Peyer's patch (tissue), 4 donors: ENCODE measurements at regions not wholly inside any gene's neighbourhood (a gene's known extent, or its start where the extent isn't known, plus 50 kb on each side); places are given as distances from the start of the nearest gene placed in this dataset.

Source experiments
- DNase-seq, 3 donors: peaks; one replicate each; pipeline ENCODE4 v3.0.0-alpha.2; 2017 to 2019
- H3K27ac ChIP-seq, 4 donors: fragments of 200-600 bp; sonication (generic); one replicate each; pipeline ENCODE4 v1.5.1; 2016 to 2019
- H3K27me3 ChIP-seq, 2 donors: fragments of 200-600 bp; sonication (generic); one replicate each; pipeline ENCODE4 v1.5.1; 2019
- H3K36me3 ChIP-seq, 3 donors: fragments of 200-600 bp; sonication (generic); one replicate each; pipeline ENCODE4 v1.5.1; 2016 to 2019
- H3K4me1 ChIP-seq, 4 donors: fragments of 200-600 bp; sonication (generic); one replicate each; pipeline ENCODE4 v1.5.1; 2016 to 2019
- H3K4me3 ChIP-seq, 4 donors: fragments of 200-600 bp; sonication (generic); 1 replicate in 3 of 4; 2 replicates in 1 of 4; pipeline ENCODE4 v1.5.1; 2016 to 2019; ENCODE audit warnings: mild to moderate bottlenecking in 1 of 4
- H3K9me3 ChIP-seq, 4 donors: fragments of 200-600 bp; sonication (generic); one replicate each; pipeline ENCODE4 v1.5.1; 2016 to 2019; ENCODE audit warnings: mild to moderate bottlenecking in 1 of 4
- CTCF ChIP-seq, 6 experiments: fragments of 450-650 bp in 4 of 6; fragments of 200-600 bp in 2 of 6; sonication (generic) in 1 of 6; IDR thresholded peaks; one replicate each; pipeline ENCODE4 v1.5.1; 2017 to 2019; ENCODE audit warnings: antibody characterized with exemption in 6 of 6, mild to moderate bottlenecking in 3 of 6, moderate library complexity in 1 of 6
- POLR2A ChIP-seq, 2 donors: fragments of 450-650 bp; IDR thresholded peaks; one replicate each; pipeline ENCODE4 v1.5.1; 2017; ENCODE audit warnings: antibody characterized with exemption in 2 of 2, mild to moderate bottlenecking in 2 of 2, moderate library complexity in 2 of 2

- DNase-seq = no peak
- no peaks in the 10 kb centered on the region for H3K4me1 ChIP-seq
- no peaks in the 10 kb centered on the region for H3K9me3 ChIP-seq
- no peak overlapping the region for H3K27ac ChIP-seq
- H3K4me3 ChIP-seq = no peak overlapping the region
- TF ChIP-seq POLR2A (IDR thresholded peaks at IDR 0.05) (no peak), CTCF (IDR thresholded peaks at IDR 0.05) (no peak)
- no peaks in the 10 kb centered on the region for H3K36me3 ChIP-seq
- no peaks in the 10 kb centered on the region for H3K27me3 ChIP-seq
Observed at GRCh38 chr16:85485379-85485778, 127.7 kb upstream of the GSE1 start.

- TF ChIP-seq CTCF (IDR thresholded peaks at IDR 0.05) (peak in 1 of 6 experiments; percentile 11), POLR2A (IDR thresholded peaks at IDR 0.05) (no peak)
- Histone ChIP-seq H3K27ac (no peak overlapping the region), H3K4me1 (peaks cover 0 to 3% (median under 1%) of the 10 kb centered on the region in 4 donors), H3K4me3 (no peak overlapping the region), H3K27me3 (no peaks in the 10 kb centered on the region), H3K36me3 (no peaks in the 10 kb centered on the region), H3K9me3 (no peaks in the 10 kb centered on the region)
- no peak for DNase-seq
Observed at GRCh38 chr16:85486256-85486915, 126.7 kb upstream of the GSE1 start.

GRCh38 chr16:85488414-85488813 is 124.7 kb upstream of the GSE1 start:
- H3K27ac ChIP-seq = no peak overlapping the region

GRCh38 chr16:85490407-85491057 is 122.6 kb upstream of the GSE1 start:
- no peak overlapping the region for H3K27ac ChIP-seq

More at GRCh38 chr16:85488414-85488813, 124.7 kb upstream of the GSE1 start:
- DNase-seq = no peak
- Histone ChIP-seq H3K36me3 (no peaks in the 10 kb centered on the region), H3K4me1 (peaks cover 0 to 14% (median 2%) of the 10 kb centered on the region in 4 donors), H3K4me3 (no peak overlapping the region), H3K27me3 (no peaks in the 10 kb centered on the region), H3K9me3 (no peaks in the 10 kb centered on the region)
- TF ChIP-seq POLR2A (IDR thresholded peaks at IDR 0.05) (no peak), CTCF (IDR thresholded peaks at IDR 0.05) (no peak)

GRCh38 chr16:85491058-85491771 is 121.9 kb upstream of the GSE1 start:
- no peaks in the 10 kb centered on the region for H3K9me3 ChIP-seq
- no peak for TF ChIP-seq POLR2A (IDR thresholded peaks at IDR 0.05)
- peak in 4 of 6 experiments; percentile 73 to 84 (median 78) for TF ChIP-seq CTCF (IDR thresholded peaks at IDR 0.05)

More at GRCh38 chr16:85490407-85491057, 122.6 kb upstream of the GSE1 start:
- DNase-seq = no peak
- Histone ChIP-seq H3K4me1 (peaks cover 0 to 14% (median 2%) of the 10 kb centered on the region in 4 donors), H3K9me3 (no peaks in the 10 kb centered on the region), H3K4me3 (no peak overlapping the region), H3K36me3 (no peaks in the 10 kb centered on the region), H3K27me3 (no peaks in the 10 kb centered on the region)
- no peak for TF ChIP-seq POLR2A (IDR thresholded peaks at IDR 0.05)
- no peak for TF ChIP-seq CTCF (IDR thresholded peaks at IDR 0.05)

More at GRCh38 chr16:85491058-85491771, 121.9 kb upstream of the GSE1 start:
- peak; percentile 23 to 75 (median 73) for DNase-seq
- Histone ChIP-seq H3K27me3 (no peaks in the 10 kb centered on the region), H3K4me3 (no peak overlapping the region), H3K4me1 (peaks cover 0 to 14% (median 2%) of the 10 kb centered on the region in 4 donors), H3K27ac (no peak overlapping the region), H3K36me3 (no peaks in the 10 kb centered on the region)
